ENCODE measurements at regions not wholly inside any gene's neighbourhood (a gene's known extent, or its start where the extent isn't known, plus 50 kb on each side); places are given as distances from the start of the nearest gene placed in this dataset.

DNA sequence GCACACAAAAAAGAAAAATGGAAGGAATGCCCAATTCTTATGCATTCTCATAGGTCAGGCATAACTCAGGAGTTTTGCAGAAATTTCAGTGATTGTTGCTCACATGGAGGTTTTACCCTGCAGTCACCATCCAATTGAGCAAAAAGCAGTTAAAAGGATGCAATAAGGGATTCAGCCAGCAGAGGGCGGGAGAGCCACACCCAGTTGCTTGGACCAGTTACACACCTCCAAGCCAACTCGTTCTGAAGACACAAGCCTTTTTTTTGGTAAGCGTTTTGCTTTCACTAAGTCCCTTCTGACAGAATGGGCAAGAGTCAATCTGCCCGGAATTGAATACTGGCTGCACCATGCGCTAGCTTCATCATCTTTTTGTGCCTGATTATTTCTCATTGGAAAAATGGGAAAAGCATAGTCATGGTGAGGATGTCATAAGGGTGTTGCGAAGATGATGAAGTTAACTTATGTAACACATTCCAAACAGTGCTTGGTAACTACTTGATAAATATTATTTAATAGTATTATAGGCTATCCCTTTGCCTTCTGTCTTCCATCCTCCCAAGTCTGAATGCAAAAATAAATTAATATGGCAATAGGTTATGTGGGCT lies 154.4 kb upstream of the SGO1 start:
- Histone ChIP-seq H3K4me3 (no peak overlapping the region), H3K27ac (no peak overlapping the region), H3K27me3 (no peaks in the 10 kb centered on the region), H3K4me1 (no peaks in the 10 kb centered on the region), H3K36me3 (no peaks in the 10 kb centered on the region), H3K9me3 (no peaks in the 10 kb centered on the region)
- intact Hi-C loops (cut with DNase I), result no loop called here
- TF ChIP-seq, protein P1, sequence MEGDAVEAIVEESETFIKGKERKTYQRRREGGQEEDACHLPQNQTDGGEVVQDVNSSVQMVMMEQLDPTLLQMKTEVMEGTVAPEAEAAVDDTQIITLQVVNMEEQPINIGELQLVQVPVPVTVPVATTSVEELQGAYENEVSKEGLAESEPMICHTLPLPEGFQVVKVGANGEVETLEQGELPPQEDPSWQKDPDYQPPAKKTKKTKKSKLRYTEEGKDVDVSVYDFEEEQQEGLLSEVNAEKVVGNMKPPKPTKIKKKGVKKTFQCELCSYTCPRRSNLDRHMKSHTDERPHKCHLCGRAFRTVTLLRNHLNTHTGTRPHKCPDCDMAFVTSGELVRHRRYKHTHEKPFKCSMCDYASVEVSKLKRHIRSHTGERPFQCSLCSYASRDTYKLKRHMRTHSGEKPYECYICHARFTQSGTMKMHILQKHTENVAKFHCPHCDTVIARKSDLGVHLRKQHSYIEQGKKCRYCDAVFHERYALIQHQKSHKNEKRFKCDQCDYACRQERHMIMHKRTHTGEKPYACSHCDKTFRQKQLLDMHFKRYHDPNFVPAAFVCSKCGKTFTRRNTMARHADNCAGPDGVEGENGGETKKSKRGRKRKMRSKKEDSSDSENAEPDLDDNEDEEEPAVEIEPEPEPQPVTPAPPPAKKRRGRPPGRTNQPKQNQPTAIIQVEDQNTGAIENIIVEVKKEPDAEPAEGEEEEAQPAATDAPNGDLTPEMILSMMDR (IDR thresholded peaks at IDR 0.05), result peak; percentile 75 to 81
- DNase-seq, result peak in 3 of 4 donors; percentile 38 to 86 (median 76)
- ATAC-seq, result peak; percentile 97

DNA sequence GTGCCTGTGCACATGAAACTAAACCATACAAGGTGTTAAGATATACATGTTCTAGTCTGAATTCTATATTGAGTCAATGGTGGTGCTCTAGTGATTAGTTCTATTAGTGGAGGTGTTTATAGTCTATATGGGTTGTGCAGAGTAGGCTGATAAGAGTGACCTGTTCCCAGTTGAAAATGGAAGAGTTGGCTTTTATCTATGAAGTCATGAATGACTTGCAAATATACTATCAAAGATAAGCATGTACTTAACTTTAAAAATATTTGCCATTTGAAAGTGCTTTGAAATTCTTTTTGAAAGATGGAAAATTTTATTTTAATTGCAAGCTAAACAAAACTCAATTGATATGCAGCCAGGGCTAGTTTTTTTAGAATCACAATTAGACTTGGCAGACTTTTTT lies 150.6 kb upstream of the SGO1 start:
- Histone ChIP-seq H3K4me3 (no peak overlapping the region), H3K9me3 (no peaks in the 10 kb centered on the region), H3K36me3 (no peaks in the 10 kb centered on the region), H3K4me1 (no peaks in the 10 kb centered on the region), H3K27me3 (no peaks in the 10 kb centered on the region), H3K27ac (no peak overlapping the region)
- TF ChIP-seq, protein P1 (IDR thresholded peaks at IDR 0.05), result no peak
- intact Hi-C loops (cut with DNase I), result no loop called here
- DNase-seq (no peak), ATAC-seq (no peak)

DNA sequence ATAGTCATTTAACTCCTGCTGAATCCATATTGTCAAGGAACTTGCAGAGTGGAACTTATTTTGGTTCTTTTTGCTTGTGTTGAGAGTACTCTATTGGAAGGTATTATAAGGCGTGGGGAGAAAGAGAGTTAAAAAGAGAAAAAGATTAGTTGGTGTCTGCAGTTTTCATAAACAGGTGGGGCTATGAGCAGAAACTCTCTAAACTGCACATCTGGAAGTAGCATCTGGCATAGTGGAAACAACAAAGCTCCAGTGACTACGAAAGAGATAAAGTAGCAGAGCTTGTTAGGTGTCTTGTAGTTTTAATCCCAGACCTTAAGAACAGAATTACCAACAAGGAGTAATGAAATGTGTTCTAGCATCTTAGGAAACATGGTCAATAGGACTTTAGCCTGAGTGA lies 148.8 kb upstream of the SGO1 start:
- H3K27ac ChIP-seq, result no peak overlapping the region
- intact Hi-C loops (cut with DNase I), result no loop called here
- DNase-seq (no peak), ATAC-seq (no peak)
- no peaks in the 10 kb centered on the region for H3K9me3 ChIP-seq
- H3K36me3 ChIP-seq, result no peaks in the 10 kb centered on the region
- TF ChIP-seq, protein P1 (IDR thresholded peaks at IDR 0.05), result no peak
- H3K4me1 ChIP-seq, result no peaks in the 10 kb centered on the region
- H3K27me3 ChIP-seq, result no peaks in the 10 kb centered on the region
- no peak overlapping the region for H3K4me3 ChIP-seq

DNA sequence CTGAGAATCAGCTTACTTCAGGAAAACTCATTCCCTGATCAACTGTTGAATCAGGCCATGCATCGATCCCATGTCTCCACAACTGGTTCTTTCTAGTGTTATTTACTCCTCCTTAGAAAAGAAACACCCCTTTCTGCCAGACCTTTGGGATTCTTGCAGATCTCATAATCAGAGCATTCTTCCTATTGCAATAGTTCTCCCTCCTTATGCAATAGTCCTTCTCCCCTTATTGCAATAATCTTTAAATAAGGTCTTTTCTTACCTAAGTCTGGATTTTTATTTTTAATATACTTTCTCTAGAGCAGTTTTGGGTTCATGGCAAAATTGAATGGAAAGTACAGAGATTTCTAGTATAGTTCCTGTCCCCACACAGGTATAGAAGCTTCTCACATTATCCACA lies 141.9 kb upstream of the SGO1 start:
- H3K27me3 ChIP-seq, result no peaks in the 10 kb centered on the region
- H3K36me3 ChIP-seq, result no peaks in the 10 kb centered on the region
- H3K4me1 ChIP-seq, result peaks cover 0 to 5% of the 10 kb centered on the region in 2 donors
- TF ChIP-seq, protein P1 (IDR thresholded peaks at IDR 0.05), result no peak
- DNase-seq (no peak), ATAC-seq (no peak)
- H3K4me3 ChIP-seq, result no peak overlapping the region
- intact Hi-C loops (cut with DNase I), result no loop called here
- H3K9me3 ChIP-seq, result no peaks in the 10 kb centered on the region
- H3K27ac ChIP-seq, result no peak overlapping the region

DNA sequence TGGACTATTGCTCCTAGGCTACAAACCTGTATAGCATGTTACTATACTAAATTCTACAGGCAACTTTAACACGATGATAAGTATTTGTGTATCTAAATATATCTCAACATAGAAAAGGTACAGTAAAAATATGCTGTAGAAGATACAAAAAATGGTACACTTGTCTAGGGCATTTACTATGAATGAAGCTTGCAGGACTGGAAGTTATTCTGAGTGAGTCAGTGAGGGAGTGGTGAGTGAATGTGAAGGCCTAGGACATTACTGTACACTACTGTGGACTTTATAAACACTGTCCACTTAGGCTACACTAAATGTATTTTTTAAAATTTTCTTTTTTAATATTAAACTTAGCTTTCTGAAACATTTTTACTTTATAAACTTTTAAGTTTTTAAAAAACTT lies 140.5 kb upstream of the SGO1 start:
- TF ChIP-seq, protein P1 (IDR thresholded peaks at IDR 0.05), result no peak
- peaks cover 0 to 5% of the 10 kb centered on the region in 2 donors for H3K4me1 ChIP-seq
- no peak for ATAC-seq
- no peaks in the 10 kb centered on the region for H3K27me3 ChIP-seq
- no peak overlapping the region for H3K27ac ChIP-seq
- intact Hi-C loops (cut with DNase I), result no loop called here
- H3K9me3 ChIP-seq, result no peaks in the 10 kb centered on the region
- no peak for DNase-seq
- no peak overlapping the region for H3K4me3 ChIP-seq
- H3K36me3 ChIP-seq, result no peaks in the 10 kb centered on the region

All from left lung (tissue), 4 donors.